ENCODE measurements at regions not wholly inside any gene's neighbourhood (a gene's known extent, or its start where the extent isn't known, plus 50 kb on each side); places are given as distances from the start of the nearest gene placed in this dataset.
"Not testable (repeated sequence)": the region's sequence is repeated elsewhere in the genome, so short reads cannot be mapped to it uniquely, and the experiment has no call there.

GRCh38 chr2:44087036-44087713 is 81.5 kb upstream of the PPM1B start:
- peak; percentile 55 to 75 (median 62) for DNase-seq

GRCh38 chr2:44087714-44088092 is 81.0 kb upstream of the PPM1B start:
- no peak for DNase-seq

GRCh38 chr2:44092519-44092918 is 76.2 kb upstream of the PPM1B start:
- not testable (repeated sequence) for DNase-seq

- no peak for DNase-seq
These were observed 74.7 kb upstream of the PPM1B start for GRCh38 chr2:44093970-44094369.

GRCh38 chr2:44097322-44097907 is 71.3 kb upstream of the PPM1B start:
- DNase-seq = no peak

GRCh38 chr2:44098050-44098449 is 70.6 kb upstream of the PPM1B start:
- DNase-seq = no peak

GRCh38 chr2:44098891-44099290 is 69.8 kb upstream of the PPM1B start:
- DNase-seq = no peak

GRCh38 chr2:44100351-44100750 is 68.3 kb upstream of the PPM1B start:
- DNase-seq = no peak

- no peak for DNase-seq
These were observed 67.4 kb upstream of the PPM1B start for GRCh38 chr2:44101246-44101645.

GRCh38 chr2:44102790-44103562 is 65.7 kb upstream of the PPM1B start:
- DNase-seq = no peak

- DNase-seq = no peak
These were observed 65.0 kb upstream of the PPM1B start for GRCh38 chr2:44103639-44104038.

- no peak for DNase-seq
These were observed 63.8 kb upstream of the PPM1B start for GRCh38 chr2:44104855-44105271.

- DNase-seq = not testable (repeated sequence)
These were observed 62.2 kb upstream of the PPM1B start for GRCh38 chr2:44106509-44106908.

GRCh38 chr2:44107086-44107740 is 61.5 kb upstream of the PPM1B start:
- no peak for DNase-seq

- no peak for DNase-seq
These were observed 60.7 kb upstream of the PPM1B start for GRCh38 chr2:44107974-44108373.

GRCh38 chr2:44109166-44109565 is 59.5 kb upstream of the PPM1B start:
- no peak for DNase-seq

- DNase-seq = no peak
These were observed 58.2 kb upstream of the PPM1B start for GRCh38 chr2:44110444-44110843.

- no peak for DNase-seq
These were observed 56.6 kb upstream of the PPM1B start for GRCh38 chr2:44112096-44112495.

GRCh38 chr2:44116319-44116718 is 52.4 kb upstream of the PPM1B start:
- DNase-seq = no peak

- no peak for DNase-seq
These were observed 50.4 kb upstream of the PPM1B start for GRCh38 chr2:44118257-44118656.
